Activated B cell treated with CpG ODN at 0.5 μM for 24 hours (primary cell): ENCODE measurements at regions not wholly inside any gene's neighbourhood (a gene's known extent, or its start where the extent isn't known, plus 50 kb on each side); places are given as distances from the start of the nearest gene placed in this dataset.

Experiments
- ATAC-seq: fragments of 200-7000 bp; cut with Tn5 transposase; one replicate; pipeline ENCODE4 v1.10.0; 2021; ENCODE audit warnings: low read depth, mild to moderate bottlenecking, moderate library complexity
- CTCF ChIA-PET: fragments of 350-600 bp; sonication (Branson Sonifier 250); formaldehyde crosslinking; loops from one replicate; lab custom pipeline; 2021; ENCODE audit warnings: antibody characterized with exemption; lab: Charles Lee
- POLR2A ChIA-PET: fragments of 350-600 bp; sonication (Branson Sonifier 250); formaldehyde crosslinking; loops from one replicate; lab custom pipeline; 2021; ENCODE audit warnings: antibody characterized with exemption; lab: Charles Lee
- DNase-seq: peaks from one replicate; pipeline ENCODE4 v3.0.0; 2022
- H3K27ac Mint-ChIP-seq: one replicate; pipeline ENCODE4 v1.8.0; 2020; ENCODE audit warnings: mixed read lengths
- H3K27me3 Mint-ChIP-seq: one replicate; pipeline ENCODE4 v1.8.0; 2021; ENCODE audit warnings: mixed read lengths
- H3K36me3 Mint-ChIP-seq: one replicate; pipeline ENCODE4 v1.8.0; 2021; ENCODE audit warnings: low read depth, mixed read lengths
- H3K4me1 Mint-ChIP-seq: one replicate; pipeline ENCODE4 v1.8.0; 2021; ENCODE audit warnings: mixed read lengths
- H3K4me3 Mint-ChIP-seq: one replicate; pipeline ENCODE4 v1.8.0; 2020; ENCODE audit warnings: mild to moderate bottlenecking, mixed read lengths
- H3K9me3 Mint-ChIP-seq: one replicate; pipeline ENCODE4 v1.8.0; 2020; ENCODE audit warnings: mixed read lengths
- intact Hi-C: fragments of 100-400 bp; cut with micrococcal nuclease; formaldehyde crosslinking; loops from one replicate; pipeline ENCODE4 v1.15.1; 2024
- TF ChIP-seq, protein P1 (sequence below): fragments of 200-600 bp; IDR thresholded peaks from one replicate; pipeline ENCODE4 v1.8.0; 2022; ENCODE audit warnings: antibody characterized with exemption, mild to moderate bottlenecking

DNA sequence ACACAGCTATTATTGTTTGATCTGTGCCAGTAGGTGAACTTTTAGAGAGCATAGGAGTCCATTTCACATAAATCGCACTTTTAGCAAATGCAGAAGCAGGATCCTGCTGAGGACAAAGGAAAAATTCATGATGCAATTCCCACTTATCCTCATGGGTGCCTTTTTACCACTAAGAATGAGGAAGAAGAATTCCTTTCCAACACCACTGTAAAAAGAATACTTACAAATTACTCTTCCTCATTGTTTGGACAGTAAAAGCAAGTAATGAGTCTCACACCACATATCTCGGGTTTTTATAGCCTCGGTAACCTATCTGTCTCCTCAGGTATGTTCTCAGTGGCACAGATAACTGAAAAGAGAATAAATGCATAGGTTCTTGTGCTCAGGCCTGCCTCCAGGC, 238.5 kb downstream of the MTX2 start:
- DNase-seq (no peak), ATAC-seq (no peak)
- Mint-ChIP-seq H3K36me3 (no peaks in the 10 kb centered on the region), H3K27ac (no peak overlapping the region), H3K9me3 (no peaks in the 10 kb centered on the region), H3K27me3 (peaks cover 21% of the 10 kb centered on the region), H3K4me3 (no peak overlapping the region), H3K4me1 (no peaks in the 10 kb centered on the region)
- TF ChIP-seq, protein P1, sequence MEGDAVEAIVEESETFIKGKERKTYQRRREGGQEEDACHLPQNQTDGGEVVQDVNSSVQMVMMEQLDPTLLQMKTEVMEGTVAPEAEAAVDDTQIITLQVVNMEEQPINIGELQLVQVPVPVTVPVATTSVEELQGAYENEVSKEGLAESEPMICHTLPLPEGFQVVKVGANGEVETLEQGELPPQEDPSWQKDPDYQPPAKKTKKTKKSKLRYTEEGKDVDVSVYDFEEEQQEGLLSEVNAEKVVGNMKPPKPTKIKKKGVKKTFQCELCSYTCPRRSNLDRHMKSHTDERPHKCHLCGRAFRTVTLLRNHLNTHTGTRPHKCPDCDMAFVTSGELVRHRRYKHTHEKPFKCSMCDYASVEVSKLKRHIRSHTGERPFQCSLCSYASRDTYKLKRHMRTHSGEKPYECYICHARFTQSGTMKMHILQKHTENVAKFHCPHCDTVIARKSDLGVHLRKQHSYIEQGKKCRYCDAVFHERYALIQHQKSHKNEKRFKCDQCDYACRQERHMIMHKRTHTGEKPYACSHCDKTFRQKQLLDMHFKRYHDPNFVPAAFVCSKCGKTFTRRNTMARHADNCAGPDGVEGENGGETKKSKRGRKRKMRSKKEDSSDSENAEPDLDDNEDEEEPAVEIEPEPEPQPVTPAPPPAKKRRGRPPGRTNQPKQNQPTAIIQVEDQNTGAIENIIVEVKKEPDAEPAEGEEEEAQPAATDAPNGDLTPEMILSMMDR: no peak
- CTCF ChIA-PET: no interaction called here
- POLR2A ChIA-PET: no interaction called here
- intact Hi-C loops: no loop called here

DNA sequence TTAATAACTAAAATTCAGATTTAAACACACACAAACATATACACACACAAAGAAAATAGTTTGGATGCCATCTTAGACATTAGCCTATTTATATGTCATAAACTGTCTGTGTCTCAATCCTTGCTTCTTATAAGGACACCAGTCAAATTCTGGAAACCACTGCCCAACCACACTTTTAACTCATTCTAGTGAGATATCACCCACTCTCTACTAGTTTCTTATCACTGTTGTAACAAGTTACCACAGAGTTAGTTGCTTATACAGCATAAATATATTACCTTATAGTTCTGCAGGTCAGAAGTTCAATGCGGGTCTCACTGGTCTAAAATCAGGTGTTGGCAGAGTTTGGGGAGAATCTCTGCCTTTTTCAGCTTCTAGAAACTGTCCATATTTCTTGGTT, 239.1 kb downstream of the MTX2 start:
- Mint-ChIP-seq H3K4me3 (no peak overlapping the region), H3K36me3 (no peaks in the 10 kb centered on the region), H3K9me3 (no peaks in the 10 kb centered on the region), H3K4me1 (no peaks in the 10 kb centered on the region), H3K27ac (no peak overlapping the region), H3K27me3 (peaks cover 19% of the 10 kb centered on the region)
- POLR2A ChIA-PET: no interaction called here
- CTCF ChIA-PET: no interaction called here
- DNase-seq (no peak), ATAC-seq (no peak)
- TF ChIP-seq, protein P1: no peak
- intact Hi-C loops: no loop called here

DNA sequence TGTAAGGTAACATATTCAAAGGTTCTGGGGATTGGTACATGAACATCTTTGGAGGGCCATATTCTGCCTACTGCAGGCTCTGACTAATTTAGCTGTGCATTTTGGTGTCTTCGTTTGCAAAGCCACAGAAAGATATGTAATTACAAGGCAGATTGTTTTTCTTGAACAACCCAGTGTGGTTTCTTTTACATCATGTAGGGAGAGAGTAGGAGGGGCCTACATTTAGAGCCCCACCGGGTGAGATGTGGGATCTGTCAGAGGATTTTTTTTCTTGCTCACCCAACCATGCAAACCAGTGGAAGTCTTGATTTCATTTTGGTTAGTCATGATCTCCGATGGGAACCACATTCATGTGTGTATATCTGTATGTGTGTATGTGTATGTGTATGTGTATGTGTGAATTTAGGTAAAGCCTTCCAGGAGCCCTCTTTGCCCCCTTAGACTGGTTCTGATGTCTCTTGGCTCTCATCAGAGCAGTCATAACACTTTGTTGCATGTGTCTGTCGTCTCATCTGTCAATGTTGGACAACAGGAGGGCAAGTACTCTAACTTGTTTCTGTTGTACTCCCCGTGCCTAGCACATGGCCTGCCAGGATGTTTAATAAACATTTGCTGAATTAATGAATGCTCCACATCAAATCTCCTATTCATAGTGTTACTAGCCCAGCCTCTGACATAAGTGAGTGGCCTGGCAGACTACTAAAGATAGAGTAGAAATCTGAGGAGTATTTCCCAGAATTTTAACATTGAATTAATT, 239.9 kb downstream of the MTX2 start:
- TF ChIP-seq, protein P1: no peak
- no peaks in the 10 kb centered on the region for H3K9me3 Mint-ChIP-seq
- no peak overlapping the region for H3K27ac Mint-ChIP-seq
- DNase-seq (no peak), ATAC-seq (no peak)
- intact Hi-C loops: no loop called here
- H3K4me1 Mint-ChIP-seq: no peaks in the 10 kb centered on the region
- peaks cover 15% of the 10 kb centered on the region for H3K27me3 Mint-ChIP-seq
- H3K4me3 Mint-ChIP-seq: no peak overlapping the region
- ChIA-PET POLR2A (no interaction called here), CTCF (no interaction called here)
- no peaks in the 10 kb centered on the region for H3K36me3 Mint-ChIP-seq

DNA sequence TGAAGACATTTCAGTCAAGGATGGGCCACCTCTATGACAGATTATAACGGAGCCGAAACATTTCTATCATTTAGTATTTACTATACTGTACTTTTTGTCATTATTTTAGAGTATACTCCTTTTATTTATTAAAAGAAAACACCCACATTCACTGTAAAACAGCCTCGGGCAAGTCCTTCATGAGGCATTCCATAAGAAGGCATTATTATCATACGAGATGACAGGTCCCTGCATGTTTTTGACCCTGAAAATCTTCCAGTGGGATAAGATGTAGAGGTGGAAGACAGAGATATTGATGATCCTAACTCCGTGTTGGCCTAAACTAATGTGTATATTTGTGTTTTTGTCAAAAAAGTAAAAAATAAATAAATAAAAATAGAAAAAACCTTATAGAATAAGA, 245.0 kb downstream of the MTX2 start:
- ATAC-seq: no peak
- Mint-ChIP-seq H3K27me3 (peaks cover 16% of the 10 kb centered on the region), H3K4me1 (peaks cover 3% of the 10 kb centered on the region), H3K27ac (no peak overlapping the region), H3K36me3 (no peaks in the 10 kb centered on the region), H3K4me3 (no peak overlapping the region), H3K9me3 (no peaks in the 10 kb centered on the region)
- TF ChIP-seq, protein P1: no peak
- POLR2A ChIA-PET: no interaction called here
- no peak for DNase-seq
- intact Hi-C loops: no loop called here
- CTCF ChIA-PET: no interaction called here

DNA sequence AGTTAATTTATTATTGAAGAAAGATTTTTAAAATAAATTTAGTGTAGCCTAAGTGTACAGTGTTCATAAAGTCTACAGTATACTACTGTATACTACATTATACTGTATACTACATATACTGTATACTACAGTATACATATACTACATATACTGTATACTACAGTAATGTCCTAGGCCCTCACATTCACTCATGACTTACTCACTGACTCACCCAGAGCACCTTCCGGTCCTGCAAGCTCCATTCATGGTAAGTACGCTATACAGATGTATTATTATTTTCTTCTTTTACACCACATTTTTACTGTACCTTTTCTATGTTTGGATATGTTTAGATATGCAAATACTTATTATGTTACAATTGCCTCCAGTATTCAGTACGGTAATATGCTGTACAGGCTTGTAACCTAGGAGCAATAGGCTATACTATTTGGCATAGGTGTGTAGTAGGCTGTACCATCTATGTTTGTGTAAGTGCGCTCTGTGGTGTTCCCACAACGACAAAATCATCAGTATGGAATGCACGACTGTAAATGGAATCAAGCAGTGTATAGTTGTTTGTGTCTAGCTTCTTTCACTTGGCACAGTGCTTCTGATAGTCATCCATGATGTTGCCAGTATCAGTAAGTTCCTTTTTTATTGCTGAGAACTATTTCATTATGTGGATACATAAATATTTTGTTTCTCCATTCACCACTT, 245.7 kb downstream of the MTX2 start:
- H3K4me1 Mint-ChIP-seq: peaks cover 3% of the 10 kb centered on the region
- H3K4me3 Mint-ChIP-seq: no peak overlapping the region
- ChIA-PET POLR2A (no interaction called here), CTCF (no interaction called here)
- DNase-seq (no peak), ATAC-seq (no peak)
- H3K27ac Mint-ChIP-seq: no peak overlapping the region
- TF ChIP-seq, protein P1: no peak
- H3K36me3 Mint-ChIP-seq: no peaks in the 10 kb centered on the region
- H3K27me3 Mint-ChIP-seq: peaks cover 16% of the 10 kb centered on the region
- no peaks in the 10 kb centered on the region for H3K9me3 Mint-ChIP-seq
- intact Hi-C loops: no loop called here
